Ovary (tissue), 3 donors: ENCODE measurements at regions not wholly inside any gene's neighbourhood (a gene's known extent, or its start where the extent isn't known, plus 50 kb on each side); places are given as distances from the start of the nearest gene placed in this dataset.

Source experiments
- CTCF ChIP-seq, 3 donors: fragments of 450-650 bp in 2 of 3; fragments of 200-600 bp in 1 of 3; IDR thresholded peaks; one replicate each; pipeline versions ENCODE4 v1.5.1 to v1.8.0; 2016 to 2022; ENCODE audit warnings: antibody characterized with exemption in 3 of 3, mild to moderate bottlenecking in 1 of 3
- EP300 ChIP-seq: sonication (generic); formaldehyde crosslinking; IDR thresholded peaks from one replicate; pipeline ENCODE4 v1.6.1; 2017; ENCODE audit warnings: antibody characterized with exemption
- POLR2A ChIP-seq: fragments of 450-650 bp; IDR thresholded peaks from one replicate; pipeline ENCODE4 v1.6.1; 2017; ENCODE audit warnings: antibody characterized with exemption, mild to moderate bottlenecking, moderate library complexity
- donor health status: DM: no; HTN: no; CAD: no.

- TF ChIP-seq CTCF (IDR thresholded peaks at IDR 0.05), result no peak
- TF ChIP-seq POLR2A, result no peak
- TF ChIP-seq EP300, result no peak
These were observed 74.2 kb downstream of the ANXA2R start for GRCh38 chr5:42965934-42966333.
